ENCODE measurements at regions not wholly inside any gene's neighbourhood (a gene's known extent, or its start where the extent isn't known, plus 50 kb on each side); places are given as distances from the start of the nearest gene placed in this dataset.

DNA sequence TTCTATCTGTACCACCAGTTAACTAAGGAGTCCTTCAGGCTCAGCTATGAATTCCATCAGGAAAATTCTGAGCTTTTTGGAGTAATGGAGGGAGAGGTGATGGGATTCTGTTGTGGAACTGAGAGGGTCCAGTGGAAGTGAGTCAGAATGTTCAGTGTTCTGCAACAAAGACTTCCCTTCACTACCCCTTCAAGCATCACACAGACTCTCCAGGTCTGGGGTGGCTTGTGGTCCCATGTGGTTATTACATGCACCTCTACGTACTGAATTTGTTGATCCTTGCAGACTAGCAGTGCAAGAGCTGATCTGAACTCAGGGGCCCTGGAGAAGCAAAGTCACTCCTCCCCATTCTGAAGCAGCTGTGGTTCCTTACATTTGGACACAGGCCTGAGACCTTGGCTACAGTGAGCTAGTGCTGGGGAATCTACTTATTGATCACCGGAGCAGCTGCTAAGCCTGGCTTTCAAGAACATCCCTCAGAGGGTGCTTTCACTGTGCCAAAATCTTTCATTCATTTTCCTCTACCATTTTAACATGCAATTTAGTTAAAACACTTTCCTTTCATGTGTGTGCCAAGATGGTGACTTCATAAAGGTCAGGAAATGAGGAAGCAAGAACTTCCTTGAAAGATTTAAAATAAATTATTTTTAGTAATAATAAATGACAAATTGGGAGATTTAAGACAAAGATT lies 75.0 kb upstream of the TNC start:
- no peaks in the 10 kb centered on the region for H3K36me3 ChIP-seq (ENCODE audit: insufficient read depth, low read length)
- H3K4me2 ChIP-seq (ENCODE audit: low read depth, low read length, poor library complexity, severe bottlenecking), result no peak overlapping the region
- H3K27ac ChIP-seq (ENCODE audit: low read length), result no peak overlapping the region
- no peaks in the 10 kb centered on the region for H3K9me2 ChIP-seq (replicated peaks; ENCODE audit: insufficient read depth, low read length)
- H3K9me3 ChIP-seq (ENCODE audit: low read length), result no peaks in the 10 kb centered on the region
- no peaks in the 10 kb centered on the region for H3K79me2 ChIP-seq (ENCODE audit: low read length)
- H3K9ac ChIP-seq (ENCODE audit: low read length), result no peak overlapping the region
- H3K4me1 ChIP-seq (ENCODE audit: low read length), result peaks cover 6% of the 10 kb centered on the region
- no peak for DNase-seq
- H3K4me3 ChIP-seq (ENCODE audit: low read length), result no peak overlapping the region
- H3K27me3 ChIP-seq (ENCODE audit: low read length), result 0 out of 2 replicates have a peak, but pooled peaks cover 2% of the 10 kb centered on the region
- no peaks in the 10 kb centered on the region for H4K20me1 ChIP-seq (ENCODE audit: insufficient read depth, low read depth, low read length)
- H2AFZ ChIP-seq (ENCODE audit: low read length), result no peak overlapping the region

DNA sequence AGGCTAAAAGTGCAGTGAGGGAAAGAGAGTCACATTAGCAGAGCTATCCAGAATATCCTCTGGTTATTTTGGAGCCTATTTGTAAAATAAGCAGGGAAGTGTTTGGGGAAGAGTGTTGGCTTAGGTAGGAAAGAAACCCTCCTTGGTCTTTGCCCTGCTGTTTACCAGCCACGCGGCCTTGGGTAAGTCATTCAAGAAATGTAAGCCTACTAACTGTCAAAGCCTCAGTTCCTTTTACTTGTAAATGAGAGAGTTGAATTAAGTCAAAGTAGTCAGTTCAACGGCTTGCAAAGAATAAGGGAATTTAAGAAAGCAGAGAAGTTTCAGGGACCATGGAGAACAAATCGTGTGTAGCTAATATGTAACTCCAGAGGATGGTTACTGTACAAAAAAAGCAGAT lies 75.8 kb upstream of the TNC start:
- H3K9me3 ChIP-seq (ENCODE audit: low read length), result no peaks in the 10 kb centered on the region
- 0 out of 2 replicates have a peak, but pooled peaks cover 2% of the 10 kb centered on the region for H3K27me3 ChIP-seq (ENCODE audit: low read length)
- H3K4me2 ChIP-seq (ENCODE audit: low read depth, low read length, poor library complexity, severe bottlenecking), result no peak overlapping the region

DNA sequence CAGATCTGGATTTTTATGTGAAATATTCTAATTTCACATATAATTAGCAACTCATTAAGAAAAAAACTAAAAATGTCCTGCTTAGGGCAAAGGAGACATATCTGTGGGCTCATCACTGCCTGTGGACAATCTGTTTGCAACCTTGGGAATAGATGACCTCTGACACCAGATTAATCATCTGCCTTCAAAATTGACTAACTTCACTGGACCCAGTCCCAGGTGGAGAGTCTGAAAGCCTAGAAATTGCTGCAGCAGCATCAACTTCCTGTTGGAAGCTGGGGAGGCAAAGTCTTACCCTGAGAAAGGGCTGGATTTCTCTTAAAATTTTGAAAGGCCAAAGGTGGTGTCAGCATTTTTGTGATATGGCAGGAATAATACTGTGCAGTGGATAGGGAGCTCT lies 76.3 kb upstream of the TNC start:
- Histone ChIP-seq H2AFZ (ENCODE audit: low read length) (no peak overlapping the region), H3K4me3 (ENCODE audit: low read length) (no peak overlapping the region), H3K79me2 (ENCODE audit: low read length) (no peaks in the 10 kb centered on the region), H3K9ac (ENCODE audit: low read length) (no peak overlapping the region), H3K4me1 (ENCODE audit: low read length) (peaks cover 6% of the 10 kb centered on the region), H3K36me3 (ENCODE audit: insufficient read depth, low read length) (no peaks in the 10 kb centered on the region), H3K27me3 (ENCODE audit: low read length) (0 out of 2 replicates have a peak, but pooled peaks cover 2% of the 10 kb centered on the region), H3K4me2 (ENCODE audit: low read depth, low read length, poor library complexity, severe bottlenecking) (no peak overlapping the region), H3K27ac (ENCODE audit: low read length) (no peak overlapping the region), H3K9me2 (replicated peaks; ENCODE audit: insufficient read depth, low read length) (no peaks in the 10 kb centered on the region), H3K9me3 (ENCODE audit: low read length) (no peaks in the 10 kb centered on the region), H4K20me1 (ENCODE audit: insufficient read depth, low read depth, low read length) (no peaks in the 10 kb centered on the region)
- no peak for DNase-seq

More for the DNA sequence above, 75.8 kb upstream of the TNC start:
- no peak for DNase-seq
- no peaks in the 10 kb centered on the region for H3K9me2 ChIP-seq (replicated peaks; ENCODE audit: insufficient read depth, low read length)
- H3K9ac ChIP-seq (ENCODE audit: low read length), result no peak overlapping the region
- no peaks in the 10 kb centered on the region for H4K20me1 ChIP-seq (ENCODE audit: insufficient read depth, low read depth, low read length)
- no peak overlapping the region for H3K27ac ChIP-seq (ENCODE audit: low read length)
- H3K4me3 ChIP-seq (ENCODE audit: low read length), result no peak overlapping the region
- no peaks in the 10 kb centered on the region for H3K36me3 ChIP-seq (ENCODE audit: insufficient read depth, low read length)
- H3K79me2 ChIP-seq (ENCODE audit: low read length), result no peaks in the 10 kb centered on the region
- no peak overlapping the region for H2AFZ ChIP-seq (ENCODE audit: low read length)
- peaks cover 6% of the 10 kb centered on the region for H3K4me1 ChIP-seq (ENCODE audit: low read length)

DNA sequence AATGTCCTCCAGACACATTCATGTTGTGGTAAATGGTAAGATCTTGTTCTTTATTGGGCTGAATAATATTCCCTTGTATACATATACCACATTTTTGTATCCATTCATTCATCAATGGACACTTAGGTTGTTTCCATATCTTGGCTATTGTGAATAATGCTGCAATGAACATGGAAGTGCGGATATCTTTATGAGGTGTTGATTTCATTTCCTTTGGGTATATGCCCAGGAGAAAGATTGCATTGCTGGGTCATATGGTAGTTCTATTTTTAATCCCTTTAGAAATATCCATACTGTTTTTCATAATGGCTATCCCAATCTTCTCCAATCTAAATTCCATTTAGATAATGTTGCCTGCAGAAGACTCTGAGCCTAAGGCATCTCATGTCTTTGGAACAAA lies 78.0 kb upstream of the TNC start:
- no peak overlapping the region for H3K9ac ChIP-seq (ENCODE audit: low read length)
- no peak overlapping the region for H3K4me3 ChIP-seq (ENCODE audit: low read length)
- H2AFZ ChIP-seq (ENCODE audit: low read length), result no peak overlapping the region
- H3K27me3 ChIP-seq (ENCODE audit: low read length), result 0 out of 2 replicates have a peak, but pooled peaks cover 2% of the 10 kb centered on the region
- H3K9me2 ChIP-seq (replicated peaks; ENCODE audit: insufficient read depth, low read length), result no peaks in the 10 kb centered on the region
- no peak overlapping the region for H3K27ac ChIP-seq (ENCODE audit: low read length)
- no peak for DNase-seq
- no peak overlapping the region for H3K4me2 ChIP-seq (ENCODE audit: low read depth, low read length, poor library complexity, severe bottlenecking)
- no peaks in the 10 kb centered on the region for H4K20me1 ChIP-seq (ENCODE audit: insufficient read depth, low read depth, low read length)
- no peaks in the 10 kb centered on the region for H3K36me3 ChIP-seq (ENCODE audit: insufficient read depth, low read length)
- H3K4me1 ChIP-seq (ENCODE audit: low read length), result peaks cover 2% of the 10 kb centered on the region; the same call in 1 of the 2 replicates
- H3K79me2 ChIP-seq (ENCODE audit: low read length), result no peaks in the 10 kb centered on the region
- H3K9me3 ChIP-seq (ENCODE audit: low read length), result no peaks in the 10 kb centered on the region

DNA sequence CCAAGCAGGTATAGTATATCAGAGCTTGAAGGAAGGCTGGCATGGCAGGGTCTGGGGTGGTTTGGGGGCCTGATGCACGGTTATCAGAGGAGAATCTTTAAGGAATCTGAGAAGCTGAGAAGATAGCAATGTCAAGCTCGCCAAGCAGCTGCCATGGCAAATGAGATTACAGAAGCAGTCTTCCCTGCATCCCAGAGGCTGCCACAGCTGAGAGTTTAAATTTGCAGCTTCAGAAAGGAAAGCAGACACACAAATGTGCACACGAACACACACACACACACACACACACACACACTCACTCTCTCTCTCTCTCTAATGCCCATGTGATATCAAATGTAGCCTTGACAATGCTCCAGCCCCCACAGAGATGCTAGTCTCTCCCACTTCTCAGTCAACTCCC lies 79.0 kb upstream of the TNC start:
- H3K36me3 ChIP-seq (ENCODE audit: insufficient read depth, low read length), result no peaks in the 10 kb centered on the region

DNA sequence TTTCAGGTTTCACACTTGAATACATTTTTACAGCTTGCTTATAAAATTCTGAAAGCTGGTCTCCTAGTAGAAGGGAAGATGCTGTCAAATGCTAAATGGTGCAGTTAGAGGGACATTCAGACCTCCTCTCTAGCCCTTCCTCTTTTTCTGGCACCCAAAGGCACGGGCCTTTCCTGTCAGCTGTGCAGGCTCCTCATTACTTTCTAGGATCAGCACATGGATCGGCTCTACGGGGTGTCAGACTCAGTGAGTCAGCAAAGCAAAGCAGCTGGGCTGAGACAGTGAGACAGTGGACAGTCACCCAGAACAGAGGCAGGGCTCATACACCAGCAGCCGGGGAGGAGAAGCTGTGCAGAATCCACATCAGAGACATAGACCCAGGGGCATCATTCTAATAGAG lies 80.0 kb upstream of the TNC start:
- Histone ChIP-seq H3K9ac (ENCODE audit: low read length) (no peak overlapping the region), H4K20me1 (ENCODE audit: insufficient read depth, low read depth, low read length) (no peaks in the 10 kb centered on the region), H3K9me2 (replicated peaks; ENCODE audit: insufficient read depth, low read length) (no peaks in the 10 kb centered on the region), H3K27me3 (ENCODE audit: low read length) (no peaks in the 10 kb centered on the region), H3K9me3 (ENCODE audit: low read length) (no peaks in the 10 kb centered on the region), H3K27ac (ENCODE audit: low read length) (no peak overlapping the region), H3K4me3 (ENCODE audit: low read length) (no peak overlapping the region), H3K79me2 (ENCODE audit: low read length) (no peaks in the 10 kb centered on the region), H3K4me2 (ENCODE audit: low read depth, low read length, poor library complexity, severe bottlenecking) (no peak overlapping the region), H3K4me1 (ENCODE audit: low read length) (no peaks in the 10 kb centered on the region), H3K36me3 (ENCODE audit: insufficient read depth, low read length) (no peaks in the 10 kb centered on the region), H2AFZ (ENCODE audit: low read length) (no peak overlapping the region)
- DNase-seq, result no peak

More for the DNA sequence above, 79.0 kb upstream of the TNC start:
- H3K9me3 ChIP-seq (ENCODE audit: low read length), result no peaks in the 10 kb centered on the region
- H3K9ac ChIP-seq (ENCODE audit: low read length), result no peak overlapping the region
- no peak overlapping the region for H3K4me3 ChIP-seq (ENCODE audit: low read length)
- DNase-seq, result no peak
- no peak overlapping the region for H3K27ac ChIP-seq (ENCODE audit: low read length)
- no peaks in the 10 kb centered on the region for H3K9me2 ChIP-seq (replicated peaks; ENCODE audit: insufficient read depth, low read length)
- H2AFZ ChIP-seq (ENCODE audit: low read length), result no peak overlapping the region
- no peaks in the 10 kb centered on the region; the same call in 1 of the 2 replicates for H3K4me1 ChIP-seq (ENCODE audit: low read length)
- no peak overlapping the region for H3K4me2 ChIP-seq (ENCODE audit: low read depth, low read length, poor library complexity, severe bottlenecking)
- H4K20me1 ChIP-seq (ENCODE audit: insufficient read depth, low read depth, low read length), result no peaks in the 10 kb centered on the region
- no peaks in the 10 kb centered on the region for H3K79me2 ChIP-seq (ENCODE audit: low read length)
- no peaks in the 10 kb centered on the region for H3K27me3 ChIP-seq (ENCODE audit: low read length)

DNA sequence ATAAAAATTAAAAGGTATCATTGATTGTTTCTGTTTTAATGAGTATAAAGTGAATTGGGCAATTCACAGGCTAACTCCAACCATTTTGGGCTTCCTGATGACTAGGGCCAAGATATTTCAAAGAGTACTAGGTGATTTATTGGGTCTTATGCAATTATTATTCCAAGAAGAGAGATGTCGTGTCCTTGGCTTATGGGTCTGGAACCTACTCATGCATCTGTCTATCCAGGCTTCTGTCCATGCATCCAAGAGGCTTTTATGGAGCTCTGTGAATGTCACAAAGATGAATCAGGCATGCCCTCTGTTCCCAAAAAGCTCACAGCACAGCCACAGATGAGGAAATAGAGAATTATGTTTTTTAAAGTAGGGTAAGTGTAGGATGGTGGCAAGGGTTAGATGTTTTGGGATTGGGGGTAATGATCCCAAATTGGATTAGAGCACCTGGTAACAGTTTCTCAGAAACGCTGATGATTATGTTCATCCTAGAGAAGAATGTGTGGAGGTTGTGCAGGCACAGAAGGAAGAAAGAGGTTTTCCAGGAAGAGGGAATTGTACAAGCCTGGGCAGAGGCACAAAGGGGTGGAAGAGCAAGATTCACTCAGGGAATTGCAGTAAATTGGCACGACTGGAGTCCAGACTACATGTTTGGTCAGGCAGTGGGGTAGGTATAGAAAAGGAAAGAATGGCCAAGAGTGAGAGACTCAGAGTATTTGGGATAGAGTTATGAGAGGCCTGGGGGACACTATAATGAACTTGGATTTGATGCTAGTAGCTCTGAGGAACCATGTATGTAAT lies 83.0 kb upstream of the TNC start:
- no peaks in the 10 kb centered on the region for H3K79me2 ChIP-seq (ENCODE audit: low read length)
- H3K27me3 ChIP-seq (ENCODE audit: low read length), result no peaks in the 10 kb centered on the region
- H3K9me2 ChIP-seq (replicated peaks; ENCODE audit: insufficient read depth, low read length), result no peaks in the 10 kb centered on the region
- DNase-seq, result no peak
- no peak overlapping the region for H3K4me3 ChIP-seq (ENCODE audit: low read length)
- no peak overlapping the region for H3K4me2 ChIP-seq (ENCODE audit: low read depth, low read length, poor library complexity, severe bottlenecking)
- no peak overlapping the region for H2AFZ ChIP-seq (ENCODE audit: low read length)
- no peaks in the 10 kb centered on the region for H3K9me3 ChIP-seq (ENCODE audit: low read length)
- no peaks in the 10 kb centered on the region for H4K20me1 ChIP-seq (ENCODE audit: insufficient read depth, low read depth, low read length)
- H3K4me1 ChIP-seq (ENCODE audit: low read length), result no peaks in the 10 kb centered on the region
- no peak overlapping the region for H3K27ac ChIP-seq (ENCODE audit: low read length)
- H3K36me3 ChIP-seq (ENCODE audit: insufficient read depth, low read length), result no peaks in the 10 kb centered on the region
- no peak overlapping the region for H3K9ac ChIP-seq (ENCODE audit: low read length)

DNA sequence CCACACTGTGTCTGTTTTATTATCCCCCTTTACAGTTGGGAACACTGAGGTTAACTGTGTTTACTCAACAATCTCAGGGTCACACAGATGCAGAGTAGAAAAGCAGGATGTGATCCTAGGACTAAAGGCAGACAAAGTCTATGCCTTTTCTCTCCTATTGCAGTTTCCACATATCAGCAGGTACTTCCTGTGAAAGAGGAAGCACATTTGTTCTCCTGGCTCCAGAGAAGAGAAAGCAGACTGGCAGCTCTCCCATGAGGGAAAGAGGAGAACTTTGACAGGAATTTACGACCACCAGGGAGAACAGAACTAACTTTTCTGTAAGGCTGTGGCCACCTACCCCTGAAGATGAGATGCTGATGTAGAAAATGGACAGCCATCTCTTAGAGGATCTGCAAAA lies 84.2 kb upstream of the TNC start:
- H3K9me3 ChIP-seq (ENCODE audit: low read length), result no peaks in the 10 kb centered on the region
- H3K4me3 ChIP-seq (ENCODE audit: low read length), result no peak overlapping the region
- no peaks in the 10 kb centered on the region for H4K20me1 ChIP-seq (ENCODE audit: insufficient read depth, low read depth, low read length)

More for the DNA sequence above, 84.2 kb upstream of the TNC start:
- H3K9me2 ChIP-seq (replicated peaks; ENCODE audit: insufficient read depth, low read length), result no peaks in the 10 kb centered on the region
- no peaks in the 10 kb centered on the region for H3K27me3 ChIP-seq (ENCODE audit: low read length)
- H3K9ac ChIP-seq (ENCODE audit: low read length), result no peak overlapping the region
- H3K79me2 ChIP-seq (ENCODE audit: low read length), result no peaks in the 10 kb centered on the region
- no peak overlapping the region for H3K27ac ChIP-seq (ENCODE audit: low read length)
- no peak overlapping the region for H2AFZ ChIP-seq (ENCODE audit: low read length)
- no peaks in the 10 kb centered on the region for H3K36me3 ChIP-seq (ENCODE audit: insufficient read depth, low read length)
- no peak overlapping the region for H3K4me2 ChIP-seq (ENCODE audit: low read depth, low read length, poor library complexity, severe bottlenecking)
- H3K4me1 ChIP-seq (ENCODE audit: low read length), result no peaks in the 10 kb centered on the region
- DNase-seq, result no peak

All from Karpas-422 (cell line).